ENCODE measurements at regions not wholly inside any gene's neighbourhood (a gene's known extent, or its start where the extent isn't known, plus 50 kb on each side); places are given as distances from the start of the nearest gene placed in this dataset.

GRCh38 chr1:240667351-240667750, 55.4 kb upstream of the GREM2 start:
- DNase-seq, result no peak

- no peak for DNase-seq
Observed at GRCh38 chr1:240666568-240667198, 54.7 kb upstream of the GREM2 start.

GRCh38 chr1:240663169-240663879, 51.4 kb upstream of the GREM2 start:
- DNase-seq, result no peak
